Neural cell (in vitro differentiated cells): ENCODE measurements at regions not wholly inside any gene's neighbourhood (a gene's known extent, or its start where the extent isn't known, plus 50 kb on each side); places are given as distances from the start of the nearest gene placed in this dataset.

Source experiments
- H2AFZ ChIP-seq: fragments of 200-600, 300-800 bp; sonication (generic), shearing (Covaris generic); 2 replicates; pipeline ENCODE4 v1.6.0; 2014; ENCODE audit warnings: low read depth, mild to moderate bottlenecking, antibody characterized with exemption, low read length, moderate library complexity
- H3F3A ChIP-seq: fragments of 200-600 bp; shearing (Covaris generic); 2 replicates; pipeline ENCODE4 v1.6.1; 2016; ENCODE audit warnings: mild to moderate bottlenecking, moderate library complexity, mixed read lengths, antibody characterized with exemption, low read length; ENCODE audit not compliant: insufficient read depth, poor library complexity, severe bottlenecking
- H3K27ac ChIP-seq: fragments of 200-600, 300-800 bp; sonication (generic), shearing (Covaris generic); 2 replicates; pipeline ENCODE4 v1.5.1; 2014; ENCODE audit warnings: mild to moderate bottlenecking, low read length, moderate library complexity
- H3K27me3 ChIP-seq: fragments of 300-800, 200-600 bp; sonication (generic), shearing (Covaris generic); 2 replicates; pipeline ENCODE4 v1.6.0; 2014; ENCODE audit warnings: mild to moderate bottlenecking, low read depth, low read length, moderate library complexity; ENCODE audit not compliant: insufficient read depth
- H3K36me3 ChIP-seq: fragments of 300-800, 200-600 bp; sonication (generic), shearing (Covaris generic); 2 replicates; pipeline ENCODE4 v1.5.1; 2014; ENCODE audit warnings: mild to moderate bottlenecking, antibody characterized with exemption, low read length, moderate library complexity; ENCODE audit not compliant: insufficient read depth
- H3K4me2 ChIP-seq: fragments of 300-800, 200-600 bp; sonication (generic), shearing (Covaris generic); 2 replicates; pipeline ENCODE4 v1.6.0; 2014; ENCODE audit warnings: mild to moderate bottlenecking, low read length
- H3K4me3 ChIP-seq: fragments of 300-800, 200-600 bp; sonication (generic), shearing (Covaris generic); 2 replicates; pipeline ENCODE4 v1.5.1; 2014; ENCODE audit warnings: mild to moderate bottlenecking, low read length, moderate library complexity
- H3K79me2 ChIP-seq: fragments of 200-600 bp; shearing (Covaris generic); replicated peaks from 2 replicates; pipeline ENCODE4 v1.6.0; 2014; ENCODE audit warnings: mild to moderate bottlenecking, low read length, moderate library complexity; ENCODE audit not compliant: insufficient read depth
- H3K9ac ChIP-seq: fragments of 300-800, 200-600 bp; sonication (generic), shearing (Covaris generic); 2 replicates; pipeline ENCODE4 v1.6.1; 2016; ENCODE audit warnings: mild to moderate bottlenecking, low read length, mixed read lengths
- H3K9me2 ChIP-seq: fragments of 200-600 bp; shearing (Covaris generic); 2 replicates; pipeline ENCODE4 v1.6.1; 2016; ENCODE audit warnings: mild to moderate bottlenecking, low read length, mixed read lengths; ENCODE audit not compliant: insufficient read depth
- H3K9me3 ChIP-seq: fragments of 200-600, 300-800 bp; sonication (generic), shearing (Covaris generic); 2 replicates; pipeline ENCODE4 v1.6.1; 2016; ENCODE audit warnings: mild to moderate bottlenecking, mixed run types, low read length, moderate library complexity, mixed read lengths
- H4K20me1 ChIP-seq: fragments of 200-600 bp; shearing (Covaris generic); 2 replicates; pipeline ENCODE4 v1.6.1; 2016; ENCODE audit warnings: mild to moderate bottlenecking, mixed run types; ENCODE audit not compliant: insufficient read depth
- CTCF ChIP-seq: fragments of 450-650 bp; IDR thresholded peaks from 2 replicates; pipeline ENCODE4 v1.5.1; 2014; ENCODE audit warnings: antibody characterized with exemption, mild to moderate bottlenecking, moderate library complexity; ENCODE audit not compliant: poor library complexity, severe bottlenecking
- EP300 ChIP-seq: fragments of 450-650 bp; conservative IDR thresholded peaks from 2 replicates; pipeline ENCODE4 v1.6.1; 2014; ENCODE audit warnings: antibody characterized with exemption, mild to moderate bottlenecking, moderate library complexity; ENCODE audit not compliant: poor library complexity, severe bottlenecking
- EZH2 ChIP-seq: fragments of 200-600, 300-800 bp; shearing (Covaris generic), sonication (generic); IDR thresholded peaks from 2 replicates; pipeline ENCODE4 v1.6.1; 2014; ENCODE audit warnings: antibody characterized with exemption, low read length, borderline replicate concordance, mild to moderate bottlenecking; ENCODE audit not compliant: insufficient read depth, poor library complexity, severe bottlenecking
- MXI1 ChIP-seq: fragments of 450-650 bp; conservative IDR thresholded peaks from 2 replicates; pipeline ENCODE4 v1.6.1; 2014; ENCODE audit warnings: antibody characterized with exemption, mild to moderate bottlenecking; ENCODE audit not compliant: poor library complexity, severe bottlenecking
- POLR2AphosphoS5 ChIP-seq: IDR thresholded peaks from 2 replicates; pipeline ENCODE4 v1.6.1; 2012
- RAD21 ChIP-seq: fragments of 450-650 bp; conservative IDR thresholded peaks from 2 replicates; pipeline ENCODE4 v1.6.1; 2014; ENCODE audit warnings: antibody characterized with exemption, mild to moderate bottlenecking, moderate library complexity
- SMC3 ChIP-seq: fragments of 450-650 bp; conservative IDR thresholded peaks from 2 replicates; pipeline ENCODE4 v1.6.1; 2014; ENCODE audit warnings: antibody characterized with exemption, mild to moderate bottlenecking, moderate library complexity; ENCODE audit not compliant: poor library complexity
- TAF1 ChIP-seq: IDR thresholded peaks from 2 replicates; pipeline ENCODE4 v1.6.1; 2012; ENCODE audit warnings: low read depth
- TF ChIP-seq, protein P1 (sequence below): IDR thresholded peaks from 2 replicates; pipeline ENCODE4 v1.6.1; 2012; ENCODE audit warnings: borderline replicate concordance

DNA sequence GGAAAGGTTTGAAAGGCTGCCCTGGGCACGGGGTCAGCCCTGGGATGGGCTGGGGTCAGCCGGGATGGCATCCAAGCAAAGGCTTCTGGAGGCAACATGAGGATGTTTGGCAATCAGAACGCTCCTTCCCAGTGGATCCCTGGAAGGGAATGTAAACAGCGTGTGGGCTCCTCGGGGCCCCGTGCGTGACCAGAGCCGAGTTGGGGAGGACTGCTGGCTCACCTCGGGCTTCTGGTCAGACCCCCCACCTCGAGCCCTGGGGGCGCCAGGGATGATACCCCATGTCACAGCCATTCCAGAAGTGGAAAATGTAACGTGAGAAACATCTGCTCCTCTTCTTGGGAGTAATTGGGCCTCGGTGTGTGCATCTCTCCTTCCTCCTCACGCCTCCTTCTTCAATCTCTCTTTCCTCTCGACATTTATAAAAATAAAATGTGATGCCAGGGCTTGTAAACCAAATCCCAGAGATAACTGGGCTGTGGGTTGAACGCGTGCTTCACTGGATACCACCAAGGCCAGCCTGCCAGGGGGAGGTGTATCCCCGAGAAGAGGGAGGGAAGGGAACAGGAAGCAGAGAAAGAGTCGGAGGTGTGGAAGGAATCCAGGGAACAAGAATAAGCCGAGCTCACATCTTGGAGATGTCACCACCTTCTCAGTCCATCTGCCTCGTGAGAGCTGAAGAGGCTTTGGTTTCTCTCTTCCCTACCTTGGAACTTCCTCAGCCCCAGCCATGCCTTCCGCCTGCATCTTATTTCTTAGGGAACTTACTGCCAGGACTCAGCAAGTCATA lies 144.8 kb downstream of the NUAK1 start:
- Histone ChIP-seq H3K36me3 (no peaks in the 10 kb centered on the region), H3K27me3 (no peaks in the 10 kb centered on the region), H3K27ac (no peak overlapping the region), H3F3A (no peaks in the 10 kb centered on the region), H3K79me2 (no peaks in the 10 kb centered on the region), H3K4me3 (no peak overlapping the region), H3K9me2 (no peaks in the 10 kb centered on the region), H2AFZ (no peak overlapping the region), H3K4me2 (no peak overlapping the region), H4K20me1 (no peaks in the 10 kb centered on the region), H3K9me3 (no peaks in the 10 kb centered on the region), H3K9ac (no peak overlapping the region)
- no peak for TF ChIP-seq MXI1
- TF ChIP-seq, protein P1, sequence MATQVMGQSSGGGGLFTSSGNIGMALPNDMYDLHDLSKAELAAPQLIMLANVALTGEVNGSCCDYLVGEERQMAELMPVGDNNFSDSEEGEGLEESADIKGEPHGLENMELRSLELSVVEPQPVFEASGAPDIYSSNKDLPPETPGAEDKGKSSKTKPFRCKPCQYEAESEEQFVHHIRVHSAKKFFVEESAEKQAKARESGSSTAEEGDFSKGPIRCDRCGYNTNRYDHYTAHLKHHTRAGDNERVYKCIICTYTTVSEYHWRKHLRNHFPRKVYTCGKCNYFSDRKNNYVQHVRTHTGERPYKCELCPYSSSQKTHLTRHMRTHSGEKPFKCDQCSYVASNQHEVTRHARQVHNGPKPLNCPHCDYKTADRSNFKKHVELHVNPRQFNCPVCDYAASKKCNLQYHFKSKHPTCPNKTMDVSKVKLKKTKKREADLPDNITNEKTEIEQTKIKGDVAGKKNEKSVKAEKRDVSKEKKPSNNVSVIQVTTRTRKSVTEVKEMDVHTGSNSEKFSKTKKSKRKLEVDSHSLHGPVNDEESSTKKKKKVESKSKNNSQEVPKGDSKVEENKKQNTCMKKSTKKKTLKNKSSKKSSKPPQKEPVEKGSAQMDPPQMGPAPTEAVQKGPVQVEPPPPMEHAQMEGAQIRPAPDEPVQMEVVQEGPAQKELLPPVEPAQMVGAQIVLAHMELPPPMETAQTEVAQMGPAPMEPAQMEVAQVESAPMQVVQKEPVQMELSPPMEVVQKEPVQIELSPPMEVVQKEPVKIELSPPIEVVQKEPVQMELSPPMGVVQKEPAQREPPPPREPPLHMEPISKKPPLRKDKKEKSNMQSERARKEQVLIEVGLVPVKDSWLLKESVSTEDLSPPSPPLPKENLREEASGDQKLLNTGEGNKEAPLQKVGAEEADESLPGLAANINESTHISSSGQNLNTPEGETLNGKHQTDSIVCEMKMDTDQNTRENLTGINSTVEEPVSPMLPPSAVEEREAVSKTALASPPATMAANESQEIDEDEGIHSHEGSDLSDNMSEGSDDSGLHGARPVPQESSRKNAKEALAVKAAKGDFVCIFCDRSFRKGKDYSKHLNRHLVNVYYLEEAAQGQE = no peak
- no peak for TF ChIP-seq RAD21
- no peak for TF ChIP-seq SMC3
- TF ChIP-seq TAF1 = no peak
- no peak for TF ChIP-seq EZH2
- TF ChIP-seq EP300 = no peak
- no peak for TF ChIP-seq POLR2AphosphoS5
- TF ChIP-seq CTCF = no peak

DNA sequence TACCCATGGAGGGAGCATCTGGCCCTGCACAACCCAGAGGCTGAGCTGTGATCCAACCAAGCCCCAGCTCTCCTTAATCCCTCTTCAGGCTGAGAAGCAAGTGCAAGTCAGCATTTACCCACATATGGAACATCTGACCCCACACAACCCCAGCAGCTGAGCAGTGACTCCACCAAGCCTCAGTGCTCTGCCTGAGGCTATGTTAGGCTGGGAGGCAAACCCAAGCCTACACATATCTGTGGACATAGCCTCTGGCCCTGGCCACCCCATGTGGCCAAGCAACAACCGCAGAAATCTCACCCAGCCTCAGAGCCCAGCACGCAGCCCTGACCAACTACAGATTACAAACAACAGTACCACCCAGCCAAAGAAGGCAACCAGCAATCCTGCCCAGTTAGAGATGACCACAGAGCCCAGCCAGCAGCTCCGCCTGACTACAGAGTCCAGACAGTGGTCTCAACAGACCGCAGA lies 142.8 kb downstream of the NUAK1 start:
- no peaks in the 10 kb centered on the region for H3K79me2 ChIP-seq
- no peaks in the 10 kb centered on the region for H3K27me3 ChIP-seq
- H3K9me3 ChIP-seq = no peaks in the 10 kb centered on the region
- no peak overlapping the region for H3K27ac ChIP-seq
- no peak overlapping the region for H3K9ac ChIP-seq
- H3K4me2 ChIP-seq = no peak overlapping the region
- H3K4me3 ChIP-seq = no peak overlapping the region
- H3K9me2 ChIP-seq = no peaks in the 10 kb centered on the region
- no peaks in the 10 kb centered on the region for H3F3A ChIP-seq
- H4K20me1 ChIP-seq = no peaks in the 10 kb centered on the region
- H3K36me3 ChIP-seq = no peaks in the 10 kb centered on the region
- TF ChIP-seq CTCF (no peak), EP300 (no peak), TAF1 (no peak), RAD21 (no peak), POLR2AphosphoS5 (no peak), SMC3 (no peak), EZH2 (no peak), MXI1 (no peak)
- TF ChIP-seq, protein P1 = no peak
- no peak overlapping the region for H2AFZ ChIP-seq
